NCI-H526 treated with DMSO at 0.1 percent for 48 hours (cell line): ENCODE measurements at regions not wholly inside any gene's neighbourhood (a gene's known extent, or its start where the extent isn't known, plus 50 kb on each side); places are given as distances from the start of the nearest gene placed in this dataset.
A peak's percentile ranks its signal among the peaks of the same experiment; 100 is the strongest.
"Not testable (repeated sequence)": the region's sequence is repeated elsewhere in the genome, so short reads cannot be mapped to it uniquely, and the experiment has no call there.

ENCODE experiments used
- DNase-seq: peaks from one replicate; lab custom pipeline; 2025; lab: John Stamatoyannopoulos, UW

- no peak for DNase-seq
These were observed 107.9 kb upstream of the BMAL1 start for GRCh38 chr11:13169709-13170108.

GRCh38 chr11:13174090-13174489 lies 103.5 kb upstream of the BMAL1 start:
- DNase-seq = no peak

- DNase-seq = peak; percentile 14
These were observed 94.3 kb upstream of the BMAL1 start for GRCh38 chr11:13183094-13183825.

GRCh38 chr11:13183826-13184196 lies 93.8 kb upstream of the BMAL1 start:
- no peak for DNase-seq

GRCh38 chr11:13184295-13184794 lies 93.2 kb upstream of the BMAL1 start:
- no peak for DNase-seq

GRCh38 chr11:13188179-13188578 lies 89.4 kb upstream of the BMAL1 start:
- DNase-seq = no peak

- no peak for DNase-seq
These were observed 87.8 kb upstream of the BMAL1 start for GRCh38 chr11:13189561-13190426.

GRCh38 chr11:13193613-13194012 lies 84.0 kb upstream of the BMAL1 start:
- no peak for DNase-seq

- not testable (repeated sequence) for DNase-seq
These were observed 80.2 kb upstream of the BMAL1 start for GRCh38 chr11:13197374-13197773.

GRCh38 chr11:13205486-13205885 lies 72.1 kb upstream of the BMAL1 start:
- DNase-seq = peak; percentile 92

- DNase-seq = no peak
These were observed 71.4 kb upstream of the BMAL1 start for GRCh38 chr11:13206086-13206640.

- DNase-seq = no peak
These were observed 70.3 kb upstream of the BMAL1 start for GRCh38 chr11:13207270-13207664.

- DNase-seq = no peak
These were observed 69.7 kb upstream of the BMAL1 start for GRCh38 chr11:13207665-13208594.

GRCh38 chr11:13208921-13209320 lies 68.7 kb upstream of the BMAL1 start:
- no peak for DNase-seq

GRCh38 chr11:13209379-13209778 lies 68.2 kb upstream of the BMAL1 start:
- DNase-seq = no peak

GRCh38 chr11:13210424-13210823 lies 67.2 kb upstream of the BMAL1 start:
- DNase-seq = peak; percentile 73

GRCh38 chr11:13214276-13214675 lies 63.3 kb upstream of the BMAL1 start:
- no peak for DNase-seq

- no peak for DNase-seq
These were observed 62.4 kb upstream of the BMAL1 start for GRCh38 chr11:13215149-13215548.

GRCh38 chr11:13216019-13216710 lies 61.4 kb upstream of the BMAL1 start:
- DNase-seq = no peak

- no peak for DNase-seq
These were observed 60.9 kb upstream of the BMAL1 start for GRCh38 chr11:13216711-13217075.

- not testable (repeated sequence) for DNase-seq
These were observed 58.9 kb upstream of the BMAL1 start for GRCh38 chr11:13218685-13219084.
